Mucosa of stomach (tissue), 1 donor: ENCODE measurements at regions not wholly inside any gene's neighbourhood (a gene's known extent, or its start where the extent isn't known, plus 50 kb on each side); places are given as distances from the start of the nearest gene placed in this dataset.

Experiments
- H3K27me3 ChIP-seq: one replicate; pipeline ENCODE4 v1.7.0; 2013; ENCODE audit warnings: mild to moderate bottlenecking, low read length; ENCODE audit not compliant: control insufficient read depth, insufficient read depth
- H3K36me3 ChIP-seq: one replicate; pipeline ENCODE4 v1.7.0; 2013; ENCODE audit warnings: low read length; ENCODE audit not compliant: control insufficient read depth, insufficient read depth
- H3K4me1 ChIP-seq: one replicate; pipeline ENCODE4 v1.7.0; 2013; ENCODE audit warnings: mild to moderate bottlenecking, low read length; ENCODE audit not compliant: control insufficient read depth, insufficient read depth
- H3K4me3 ChIP-seq: one replicate; pipeline ENCODE4 v1.7.0; 2013; ENCODE audit warnings: low read length
- H3K9ac ChIP-seq: one replicate; pipeline ENCODE4 v1.7.0; 2013; ENCODE audit warnings: mild to moderate bottlenecking, low read length, moderate library complexity
- H3K9me3 ChIP-seq: one replicate; pipeline ENCODE4 v1.7.0; 2013; ENCODE audit warnings: mild to moderate bottlenecking, low read length, moderate library complexity; ENCODE audit not compliant: control insufficient read depth
- donor health status: Pancreatic carcinoma.

- H3K9me3 ChIP-seq: no peaks in the 10 kb centered on the region
- H3K4me1 ChIP-seq: no peaks in the 10 kb centered on the region
- no peak overlapping the region for H3K4me3 ChIP-seq
- no peak overlapping the region for H3K9ac ChIP-seq
- no peaks in the 10 kb centered on the region for H3K27me3 ChIP-seq
- no peaks in the 10 kb centered on the region for H3K36me3 ChIP-seq
Measured at GRCh38 chr1:82420584-82420983, 619.9 kb downstream of the ADGRL2 start.

DNA sequence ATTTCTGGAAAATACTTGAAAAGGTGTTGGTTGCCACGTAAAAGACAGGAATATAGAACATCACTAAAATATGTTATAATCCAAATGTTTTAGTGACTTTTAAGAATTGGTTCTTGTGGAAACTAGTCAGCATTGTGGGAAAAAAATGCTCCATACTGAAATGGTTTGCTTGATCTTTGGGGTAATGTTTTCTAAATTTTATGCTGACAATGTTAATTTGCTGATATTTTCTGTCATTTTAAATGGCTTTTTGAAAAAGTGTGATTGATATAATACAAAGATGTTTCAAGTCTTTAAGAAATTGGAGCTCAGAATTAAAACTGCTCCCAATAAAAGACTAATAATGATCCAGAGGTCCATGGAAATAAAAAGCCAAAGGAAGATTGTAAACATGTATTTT lies 610.9 kb downstream of the ADGRL2 start:
- no peaks in the 10 kb centered on the region for H3K36me3 ChIP-seq
- H3K9ac ChIP-seq: no peak overlapping the region
- H3K9me3 ChIP-seq: no peaks in the 10 kb centered on the region
- H3K4me3 ChIP-seq: no peak overlapping the region
- H3K27me3 ChIP-seq: no peaks in the 10 kb centered on the region
- no peaks in the 10 kb centered on the region for H3K4me1 ChIP-seq

- H3K27me3 ChIP-seq: no peaks in the 10 kb centered on the region
Measured at GRCh38 chr1:82405333-82405732, 604.6 kb downstream of the ADGRL2 start.

DNA sequence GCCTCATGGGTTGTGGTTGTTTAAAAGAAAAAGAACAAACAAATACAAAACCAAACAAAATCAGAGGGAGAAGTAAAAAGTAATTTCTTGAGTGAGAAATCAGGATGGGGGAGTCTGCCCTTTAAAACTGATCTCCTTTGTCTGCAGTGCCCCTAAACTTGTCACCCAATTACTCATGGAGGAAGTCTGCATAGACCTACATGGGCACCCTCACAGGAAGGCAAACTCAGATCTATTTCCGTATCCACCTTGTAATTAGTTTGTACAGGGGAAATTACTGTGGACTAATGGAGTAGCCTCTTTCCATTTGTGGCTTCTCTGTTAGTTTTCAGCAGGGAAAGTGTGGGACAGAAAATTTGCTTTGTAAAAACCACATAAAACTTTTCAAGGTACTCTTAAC lies 600.4 kb downstream of the ADGRL2 start:
- Histone ChIP-seq H3K9ac (no peak overlapping the region), H3K4me1 (peaks cover 3% of the 10 kb centered on the region), H3K9me3 (no peaks in the 10 kb centered on the region), H3K27me3 (no peaks in the 10 kb centered on the region), H3K4me3 (no peak overlapping the region), H3K36me3 (no peaks in the 10 kb centered on the region)

More at GRCh38 chr1:82405333-82405732, 604.6 kb downstream of the ADGRL2 start:
- Histone ChIP-seq H3K4me1 (peaks cover 3% of the 10 kb centered on the region), H3K4me3 (no peak overlapping the region), H3K9me3 (no peaks in the 10 kb centered on the region), H3K9ac (no peak overlapping the region), H3K36me3 (no peaks in the 10 kb centered on the region)

- Histone ChIP-seq H3K36me3 (no peaks in the 10 kb centered on the region), H3K4me3 (no peak overlapping the region), H3K9ac (no peak overlapping the region), H3K27me3 (no peaks in the 10 kb centered on the region), H3K9me3 (no peaks in the 10 kb centered on the region), H3K4me1 (peaks cover 3% of the 10 kb centered on the region)
Measured at GRCh38 chr1:82400521-82400920, 599.8 kb downstream of the ADGRL2 start.

GRCh38 chr1:82399093-82399492 lies 598.4 kb downstream of the ADGRL2 start:
- H3K9me3 ChIP-seq: no peaks in the 10 kb centered on the region
- no peaks in the 10 kb centered on the region for H3K4me1 ChIP-seq
- H3K27me3 ChIP-seq: no peaks in the 10 kb centered on the region
- H3K36me3 ChIP-seq: no peaks in the 10 kb centered on the region
- H3K4me3 ChIP-seq: no peak overlapping the region
- no peak overlapping the region for H3K9ac ChIP-seq

- Histone ChIP-seq H3K9me3 (no peaks in the 10 kb centered on the region), H3K4me3 (no peak overlapping the region), H3K4me1 (no peaks in the 10 kb centered on the region), H3K36me3 (no peaks in the 10 kb centered on the region), H3K27me3 (no peaks in the 10 kb centered on the region), H3K9ac (no peak overlapping the region)
Measured at GRCh38 chr1:82398357-82398756, 597.6 kb downstream of the ADGRL2 start.

DNA sequence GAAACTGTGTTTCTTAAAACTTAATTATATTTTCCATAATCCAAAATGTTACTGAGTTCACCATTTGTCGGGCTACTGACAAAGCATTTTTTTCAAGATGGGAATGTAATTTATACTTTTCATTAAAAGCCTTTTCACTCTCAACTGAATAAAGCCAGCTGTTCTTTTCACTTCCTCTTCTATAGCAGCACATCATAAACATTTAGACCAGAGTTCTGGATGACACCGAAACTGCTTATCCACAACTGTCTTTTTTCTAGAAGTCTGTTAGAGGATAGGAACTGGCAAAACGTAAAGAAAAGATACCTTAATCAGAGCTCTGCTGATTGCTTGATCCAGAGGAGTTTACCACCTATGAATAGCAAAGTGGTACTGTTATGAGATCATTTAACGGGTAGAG lies 594.7 kb downstream of the ADGRL2 start:
- no peak overlapping the region for H3K4me3 ChIP-seq
- H3K4me1 ChIP-seq: no peaks in the 10 kb centered on the region

GRCh38 chr1:82392946-82393345 lies 592.2 kb downstream of the ADGRL2 start:
- Histone ChIP-seq H3K9me3 (no peaks in the 10 kb centered on the region), H3K27me3 (no peaks in the 10 kb centered on the region), H3K4me3 (no peak overlapping the region), H3K4me1 (no peaks in the 10 kb centered on the region), H3K36me3 (no peaks in the 10 kb centered on the region), H3K9ac (no peak overlapping the region)

More for the DNA sequence above, 594.7 kb downstream of the ADGRL2 start:
- Histone ChIP-seq H3K9ac (no peak overlapping the region), H3K36me3 (no peaks in the 10 kb centered on the region), H3K27me3 (no peaks in the 10 kb centered on the region), H3K9me3 (no peaks in the 10 kb centered on the region)

DNA sequence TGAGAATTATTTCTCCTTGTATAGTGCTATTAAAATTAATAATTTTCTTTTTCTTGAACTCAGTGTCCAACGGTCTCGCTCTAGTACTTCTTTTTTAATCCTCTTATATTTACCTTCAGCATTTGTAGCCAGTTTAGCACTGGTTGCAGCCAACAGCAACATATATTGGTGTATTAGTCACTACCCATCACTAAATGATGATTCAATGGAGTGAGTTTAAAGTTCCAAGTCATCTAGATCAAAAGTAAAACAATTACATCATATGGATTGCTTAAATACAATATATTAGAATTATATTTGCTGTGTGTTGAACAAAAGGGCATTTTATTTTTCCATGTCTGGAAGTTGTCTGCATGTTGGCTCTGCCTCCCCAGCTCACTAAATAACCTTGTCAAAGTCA lies 591.8 kb downstream of the ADGRL2 start:
- no peaks in the 10 kb centered on the region for H3K36me3 ChIP-seq
- no peak overlapping the region for H3K4me3 ChIP-seq
- no peak overlapping the region for H3K9ac ChIP-seq
- H3K27me3 ChIP-seq: no peaks in the 10 kb centered on the region
- no peaks in the 10 kb centered on the region for H3K9me3 ChIP-seq
- no peaks in the 10 kb centered on the region for H3K4me1 ChIP-seq

- H3K4me3 ChIP-seq: no peak overlapping the region
- H3K9me3 ChIP-seq: no peaks in the 10 kb centered on the region
- no peaks in the 10 kb centered on the region for H3K4me1 ChIP-seq
- H3K9ac ChIP-seq: no peak overlapping the region
- no peaks in the 10 kb centered on the region for H3K27me3 ChIP-seq
- no peaks in the 10 kb centered on the region for H3K36me3 ChIP-seq
Measured at GRCh38 chr1:82391712-82392111, 591.0 kb downstream of the ADGRL2 start.

- no peak overlapping the region for H3K9ac ChIP-seq
- no peaks in the 10 kb centered on the region for H3K4me1 ChIP-seq
- H3K27me3 ChIP-seq: no peaks in the 10 kb centered on the region
- H3K9me3 ChIP-seq: no peaks in the 10 kb centered on the region
- H3K4me3 ChIP-seq: no peak overlapping the region
- H3K36me3 ChIP-seq: no peaks in the 10 kb centered on the region
Measured at GRCh38 chr1:82390627-82391026, 589.9 kb downstream of the ADGRL2 start.

GRCh38 chr1:82388679-82389078 lies 587.9 kb downstream of the ADGRL2 start:
- Histone ChIP-seq H3K36me3 (no peaks in the 10 kb centered on the region), H3K9me3 (no peaks in the 10 kb centered on the region), H3K4me1 (no peaks in the 10 kb centered on the region), H3K4me3 (no peak overlapping the region), H3K27me3 (no peaks in the 10 kb centered on the region), H3K9ac (no peak overlapping the region)
